ENCODE measurements at regions not wholly inside any gene's neighbourhood (a gene's known extent, or its start where the extent isn't known, plus 50 kb on each side); places are given as distances from the start of the nearest gene placed in this dataset.

DNA sequence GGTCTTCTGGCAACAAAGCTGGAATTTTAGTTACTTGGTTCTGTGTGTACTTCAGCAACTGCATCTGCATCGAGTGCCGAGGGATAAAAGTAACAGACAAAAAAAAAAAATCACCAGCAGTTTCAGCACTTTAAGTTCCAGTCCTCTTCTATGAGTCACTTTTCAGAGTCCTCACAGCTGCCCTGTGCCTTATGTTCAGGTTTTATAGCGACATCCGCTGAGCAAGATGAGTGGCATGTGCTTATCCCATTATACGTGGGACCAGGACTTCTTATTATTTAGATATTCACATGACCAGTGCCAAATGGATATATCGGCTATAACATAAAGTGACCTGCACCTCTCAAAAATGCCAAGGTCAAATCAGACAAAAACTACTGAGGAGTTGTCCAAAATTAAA lies 242.9 kb downstream of the FOXA2 start:
- TF ChIP-seq, protein P1, sequence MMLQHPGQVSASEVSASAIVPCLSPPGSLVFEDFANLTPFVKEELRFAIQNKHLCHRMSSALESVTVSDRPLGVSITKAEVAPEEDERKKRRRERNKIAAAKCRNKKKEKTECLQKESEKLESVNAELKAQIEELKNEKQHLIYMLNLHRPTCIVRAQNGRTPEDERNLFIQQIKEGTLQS (IDR thresholded peaks at IDR 0.05): no peak
- TF ChIP-seq HNF4G (IDR thresholded peaks at IDR 0.05): no peak
- TF ChIP-seq TAF1 (conservative IDR thresholded peaks at IDR 0.05): no peak
- TF ChIP-seq HNF4A (conservative IDR thresholded peaks at IDR 0.05): no peak
- DNase-seq (ENCODE audit: low spot score): no peak
- no peak overlapping the region for H3K27ac ChIP-seq (ENCODE audit: low read depth in 1 of 2, low read length in 2 of 2)
- 80% methylated on average over 6 of the region's 6 CpGs for WGBS
- H3K4me3 ChIP-seq (ENCODE audit: low read depth in 1 of 3, low read length in 3 of 3): no peak overlapping the region
- H3K9me3 ChIP-seq (ENCODE audit: control insufficient read depth in 4 of 4, low read length in 3 of 4): no peaks in the 10 kb centered on the region
- no peak overlapping the region for H3K9ac ChIP-seq (ENCODE audit: low read depth in 1 of 2, low read length in 2 of 2)
- H3K36me3 ChIP-seq (ENCODE audit: control insufficient read depth in 4 of 4, insufficient read depth in 3 of 4, low read depth in 1 of 4, low read length in 3 of 4): no peaks in the 10 kb centered on the region
- no peaks in the 10 kb centered on the region for H3K27me3 ChIP-seq (ENCODE audit: control insufficient read depth in 4 of 4, insufficient read depth in 4 of 4, low read length in 3 of 4)
- no peaks in the 10 kb centered on the region for H3K4me1 ChIP-seq (ENCODE audit: control insufficient read depth in 4 of 4, insufficient read depth in 4 of 4, low read length in 3 of 4)

DNA sequence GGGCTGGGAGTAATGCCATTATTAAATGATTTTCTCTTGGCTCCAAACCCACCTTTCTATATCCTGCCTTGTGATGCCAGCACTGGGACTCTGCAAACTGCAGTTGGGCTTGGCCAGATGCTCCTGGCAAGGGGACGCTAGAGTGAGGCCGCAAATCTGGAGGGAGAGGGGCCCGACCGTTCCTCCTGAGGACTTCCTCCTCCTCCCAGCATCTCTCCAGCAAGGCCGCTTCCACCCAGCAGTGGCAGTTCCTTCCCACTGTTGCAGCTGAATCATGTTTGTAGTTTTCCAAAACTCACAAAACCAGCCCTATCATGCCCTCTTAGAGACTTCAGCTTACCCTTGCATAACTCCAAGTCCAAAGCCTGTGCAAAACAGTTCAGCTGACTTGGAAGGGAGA lies 244.4 kb downstream of the FOXA2 start:
- DNase-seq (ENCODE audit: low spot score): no peak
- no peaks in the 10 kb centered on the region for H3K9me3 ChIP-seq (ENCODE audit: control insufficient read depth in 4 of 4, low read length in 3 of 4)
- H3K9ac ChIP-seq (ENCODE audit: low read depth in 1 of 2, low read length in 2 of 2): no peak overlapping the region
- H3K27me3 ChIP-seq (ENCODE audit: control insufficient read depth in 4 of 4, insufficient read depth in 4 of 4, low read length in 3 of 4): no peaks in the 10 kb centered on the region
- H3K4me3 ChIP-seq (ENCODE audit: low read depth in 1 of 3, low read length in 3 of 3): no peak overlapping the region
- WGBS: 73% methylated on average over 5 of the region's 5 CpGs
- no peak for TF ChIP-seq FOXA1 (IDR thresholded peaks at IDR 0.05)
- no peak overlapping the region for H3K27ac ChIP-seq (ENCODE audit: low read depth in 1 of 2, low read length in 2 of 2)
- H3K36me3 ChIP-seq (ENCODE audit: control insufficient read depth in 4 of 4, insufficient read depth in 3 of 4, low read depth in 1 of 4, low read length in 3 of 4): no peaks in the 10 kb centered on the region
- H3K4me1 ChIP-seq (ENCODE audit: control insufficient read depth in 4 of 4, insufficient read depth in 4 of 4, low read length in 3 of 4): no peaks in the 10 kb centered on the region

DNA sequence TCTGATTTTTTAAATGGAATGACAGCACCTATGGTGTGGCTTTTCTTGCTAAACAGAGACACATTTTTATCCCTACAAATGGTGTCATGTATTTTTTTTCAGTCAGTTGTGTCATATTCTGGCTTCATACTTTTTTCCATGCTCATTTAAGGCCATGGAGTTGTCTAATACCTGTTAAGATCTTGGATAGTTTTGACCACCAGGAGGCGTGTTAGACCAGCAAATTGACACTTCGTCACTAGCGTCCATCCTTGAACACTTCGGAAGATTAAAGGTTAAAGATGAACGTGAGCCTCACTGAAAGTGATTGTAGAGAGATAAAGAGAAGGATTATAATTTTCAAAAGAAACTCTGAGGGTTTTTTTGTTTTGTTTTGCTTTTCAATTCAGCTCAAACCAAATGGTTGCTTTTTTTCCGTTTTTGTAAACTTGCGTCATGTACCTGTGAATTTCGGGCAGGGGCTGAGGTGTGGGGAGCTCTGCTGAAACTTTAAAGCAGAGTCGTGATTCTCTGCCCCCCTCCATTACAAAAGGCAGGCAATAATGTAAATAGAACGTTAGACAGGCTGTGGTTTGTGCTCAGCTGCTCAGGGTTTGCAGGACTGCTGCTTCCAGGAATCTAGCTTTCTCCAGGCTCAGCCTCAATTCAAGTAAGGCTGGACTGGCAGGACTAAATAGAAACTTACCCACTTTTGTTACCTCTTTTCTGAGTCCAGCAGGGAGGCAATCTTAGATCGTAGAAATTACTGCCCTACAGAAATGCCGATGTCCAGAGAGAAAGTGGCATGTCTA lies 245.1 kb downstream of the FOXA2 start:
- no peak overlapping the region for H3K4me3 ChIP-seq (ENCODE audit: low read depth in 1 of 3, low read length in 3 of 3)
- no peak overlapping the region for H3K27ac ChIP-seq (ENCODE audit: low read depth in 1 of 2, low read length in 2 of 2)
- no peak for DNase-seq (ENCODE audit: low spot score)
- H3K4me1 ChIP-seq (ENCODE audit: control insufficient read depth in 4 of 4, insufficient read depth in 4 of 4, low read length in 3 of 4): peaks cover 0 to 4% (median 1%) of the 10 kb centered on the region in 4 donors
- no peaks in the 10 kb centered on the region for H3K36me3 ChIP-seq (ENCODE audit: control insufficient read depth in 4 of 4, insufficient read depth in 3 of 4, low read depth in 1 of 4, low read length in 3 of 4)
- no peaks in the 10 kb centered on the region for H3K27me3 ChIP-seq (ENCODE audit: control insufficient read depth in 4 of 4, insufficient read depth in 4 of 4, low read length in 3 of 4)
- 33% methylated on average over 12 of the region's 12 CpGs for WGBS
- no peak for TF ChIP-seq RXRA (IDR thresholded peaks at IDR 0.05)
- TF ChIP-seq RAD21 (IDR thresholded peaks at IDR 0.05): peak; percentile 95 to 98
- TF ChIP-seq HNF4A (conservative IDR thresholded peaks at IDR 0.05): peak in 1 of 2 donors; percentile 9
- TF ChIP-seq, protein P2, sequence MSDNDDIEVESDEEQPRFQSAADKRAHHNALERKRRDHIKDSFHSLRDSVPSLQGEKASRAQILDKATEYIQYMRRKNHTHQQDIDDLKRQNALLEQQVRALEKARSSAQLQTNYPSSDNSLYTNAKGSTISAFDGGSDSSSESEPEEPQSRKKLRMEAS (IDR thresholded peaks at IDR 0.05): no peak
- TF ChIP-seq, protein P3, sequence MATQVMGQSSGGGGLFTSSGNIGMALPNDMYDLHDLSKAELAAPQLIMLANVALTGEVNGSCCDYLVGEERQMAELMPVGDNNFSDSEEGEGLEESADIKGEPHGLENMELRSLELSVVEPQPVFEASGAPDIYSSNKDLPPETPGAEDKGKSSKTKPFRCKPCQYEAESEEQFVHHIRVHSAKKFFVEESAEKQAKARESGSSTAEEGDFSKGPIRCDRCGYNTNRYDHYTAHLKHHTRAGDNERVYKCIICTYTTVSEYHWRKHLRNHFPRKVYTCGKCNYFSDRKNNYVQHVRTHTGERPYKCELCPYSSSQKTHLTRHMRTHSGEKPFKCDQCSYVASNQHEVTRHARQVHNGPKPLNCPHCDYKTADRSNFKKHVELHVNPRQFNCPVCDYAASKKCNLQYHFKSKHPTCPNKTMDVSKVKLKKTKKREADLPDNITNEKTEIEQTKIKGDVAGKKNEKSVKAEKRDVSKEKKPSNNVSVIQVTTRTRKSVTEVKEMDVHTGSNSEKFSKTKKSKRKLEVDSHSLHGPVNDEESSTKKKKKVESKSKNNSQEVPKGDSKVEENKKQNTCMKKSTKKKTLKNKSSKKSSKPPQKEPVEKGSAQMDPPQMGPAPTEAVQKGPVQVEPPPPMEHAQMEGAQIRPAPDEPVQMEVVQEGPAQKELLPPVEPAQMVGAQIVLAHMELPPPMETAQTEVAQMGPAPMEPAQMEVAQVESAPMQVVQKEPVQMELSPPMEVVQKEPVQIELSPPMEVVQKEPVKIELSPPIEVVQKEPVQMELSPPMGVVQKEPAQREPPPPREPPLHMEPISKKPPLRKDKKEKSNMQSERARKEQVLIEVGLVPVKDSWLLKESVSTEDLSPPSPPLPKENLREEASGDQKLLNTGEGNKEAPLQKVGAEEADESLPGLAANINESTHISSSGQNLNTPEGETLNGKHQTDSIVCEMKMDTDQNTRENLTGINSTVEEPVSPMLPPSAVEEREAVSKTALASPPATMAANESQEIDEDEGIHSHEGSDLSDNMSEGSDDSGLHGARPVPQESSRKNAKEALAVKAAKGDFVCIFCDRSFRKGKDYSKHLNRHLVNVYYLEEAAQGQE (IDR thresholded peaks at IDR 0.05): no peak
- TF ChIP-seq EGR1 (IDR thresholded peaks at IDR 0.05; ENCODE audit: low read depth in 2 of 2): no peak
- TF ChIP-seq, protein P4, sequence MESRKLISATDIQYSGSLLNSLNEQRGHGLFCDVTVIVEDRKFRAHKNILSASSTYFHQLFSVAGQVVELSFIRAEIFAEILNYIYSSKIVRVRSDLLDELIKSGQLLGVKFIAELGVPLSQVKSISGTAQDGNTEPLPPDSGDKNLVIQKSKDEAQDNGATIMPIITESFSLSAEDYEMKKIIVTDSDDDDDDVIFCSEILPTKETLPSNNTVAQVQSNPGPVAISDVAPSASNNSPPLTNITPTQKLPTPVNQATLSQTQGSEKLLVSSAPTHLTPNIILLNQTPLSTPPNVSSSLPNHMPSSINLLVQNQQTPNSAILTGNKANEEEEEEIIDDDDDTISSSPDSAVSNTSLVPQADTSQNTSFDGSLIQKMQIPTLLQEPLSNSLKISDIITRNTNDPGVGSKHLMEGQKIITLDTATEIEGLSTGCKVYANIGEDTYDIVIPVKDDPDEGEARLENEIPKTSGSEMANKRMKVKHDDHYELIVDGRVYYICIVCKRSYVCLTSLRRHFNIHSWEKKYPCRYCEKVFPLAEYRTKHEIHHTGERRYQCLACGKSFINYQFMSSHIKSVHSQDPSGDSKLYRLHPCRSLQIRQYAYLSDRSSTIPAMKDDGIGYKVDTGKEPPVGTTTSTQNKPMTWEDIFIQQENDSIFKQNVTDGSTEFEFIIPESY (IDR thresholded peaks at IDR 0.05): no peak
- no peak for TF ChIP-seq TAF1 (conservative IDR thresholded peaks at IDR 0.05)
- TF ChIP-seq FOXA1 (IDR thresholded peaks at IDR 0.05): no peak
- no peak for TF ChIP-seq SP1 (IDR thresholded peaks at IDR 0.05)
- no peak for TF ChIP-seq JUND (IDR thresholded peaks at IDR 0.05)
- no peak for TF ChIP-seq FOXA2 (IDR thresholded peaks at IDR 0.05)
- TF ChIP-seq YY1 (IDR thresholded peaks at IDR 0.05): no peak
- TF ChIP-seq, protein P5, sequence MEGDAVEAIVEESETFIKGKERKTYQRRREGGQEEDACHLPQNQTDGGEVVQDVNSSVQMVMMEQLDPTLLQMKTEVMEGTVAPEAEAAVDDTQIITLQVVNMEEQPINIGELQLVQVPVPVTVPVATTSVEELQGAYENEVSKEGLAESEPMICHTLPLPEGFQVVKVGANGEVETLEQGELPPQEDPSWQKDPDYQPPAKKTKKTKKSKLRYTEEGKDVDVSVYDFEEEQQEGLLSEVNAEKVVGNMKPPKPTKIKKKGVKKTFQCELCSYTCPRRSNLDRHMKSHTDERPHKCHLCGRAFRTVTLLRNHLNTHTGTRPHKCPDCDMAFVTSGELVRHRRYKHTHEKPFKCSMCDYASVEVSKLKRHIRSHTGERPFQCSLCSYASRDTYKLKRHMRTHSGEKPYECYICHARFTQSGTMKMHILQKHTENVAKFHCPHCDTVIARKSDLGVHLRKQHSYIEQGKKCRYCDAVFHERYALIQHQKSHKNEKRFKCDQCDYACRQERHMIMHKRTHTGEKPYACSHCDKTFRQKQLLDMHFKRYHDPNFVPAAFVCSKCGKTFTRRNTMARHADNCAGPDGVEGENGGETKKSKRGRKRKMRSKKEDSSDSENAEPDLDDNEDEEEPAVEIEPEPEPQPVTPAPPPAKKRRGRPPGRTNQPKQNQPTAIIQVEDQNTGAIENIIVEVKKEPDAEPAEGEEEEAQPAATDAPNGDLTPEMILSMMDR (IDR thresholded peaks at IDR 0.05; ENCODE audit: low read depth, low read length, missing input control): peak; percentile 75
- H3K9me3 ChIP-seq (ENCODE audit: control insufficient read depth in 4 of 4, low read length in 3 of 4): no peaks in the 10 kb centered on the region
- no peak overlapping the region for H3K9ac ChIP-seq (ENCODE audit: low read depth in 1 of 2, low read length in 2 of 2)

All from liver (tissue), 8 donors.